ENCODE measurements at regions not wholly inside any gene's neighbourhood (a gene's known extent, or its start where the extent isn't known, plus 50 kb on each side); places are given as distances from the start of the nearest gene placed in this dataset.

GRCh38 chr7:85833066-85833465, 646.2 kb upstream of the SEMA3D start:
- intact Hi-C loops (cut with micrococcal nuclease) = loop anchor here (10.0 kb wide), 1 partner anchor 648 kb away; the partner anchor contains the start of gene SEMA3D
- Mint-ChIP-seq H3K36me3 (ENCODE audit: insufficient read depth, unreplicated experiment) (no peaks in the 10 kb centered on the region), H3K9me3 (ENCODE audit: unreplicated experiment) (no peaks in the 10 kb centered on the region), H3K4me1 (ENCODE audit: insufficient read depth, unreplicated experiment) (no peaks in the 10 kb centered on the region), H3K4me3 (ENCODE audit: unreplicated experiment) (no peak overlapping the region), H3K27me3 (ENCODE audit: insufficient read depth, unreplicated experiment) (peaks cover 58% of the 10 kb centered on the region), H3K27ac (ENCODE audit: low read depth, unreplicated experiment) (no peak overlapping the region)
- no peak for DNase-seq (ENCODE audit: unreplicated experiment)
- no TSS peak for BruUV-seq (replicated peaks)
- ChIA-PET CTCF (interaction anchor here (1.8 to 6.7 kb wide), 2 partner anchors 792 to 1898 kb away, joined by 4 to 82 read pairs; no protein-coding TSS in a partner anchor), POLR2A (interaction anchor here (0.6 kb wide), 1 partner anchor 34 kb away, joined by 3 read pairs; no protein-coding TSS in a partner anchor)
- TF ChIP-seq CTCF (IDR thresholded peaks at IDR 0.05; ENCODE audit: unreplicated experiment) = no peak

- ChIA-PET CTCF (interaction anchor here (1.0 to 6.7 kb wide), 9 partner anchors 10 to 1895 kb away, joined by 3 to 82 read pairs (median 7); no protein-coding TSS in a partner anchor), POLR2A (no interaction called here)
- Mint-ChIP-seq H3K27ac (ENCODE audit: low read depth, unreplicated experiment) (no peak overlapping the region), H3K4me1 (ENCODE audit: insufficient read depth, unreplicated experiment) (no peaks in the 10 kb centered on the region), H3K4me3 (ENCODE audit: unreplicated experiment) (no peak overlapping the region), H3K9me3 (ENCODE audit: unreplicated experiment) (no peaks in the 10 kb centered on the region), H3K27me3 (ENCODE audit: insufficient read depth, unreplicated experiment) (peaks cover 49% of the 10 kb centered on the region), H3K36me3 (ENCODE audit: insufficient read depth, unreplicated experiment) (no peaks in the 10 kb centered on the region)
- no TSS peak for BruUV-seq (replicated peaks)
- no peak for TF ChIP-seq CTCF (IDR thresholded peaks at IDR 0.05; ENCODE audit: unreplicated experiment)
- no peak for DNase-seq (ENCODE audit: unreplicated experiment)
- intact Hi-C loops (cut with micrococcal nuclease) = loop anchor here (2.0 to 10.0 kb wide), 2 partner anchors 646 to 800 kb away; partner anchors contain the start of gene SEMA3D
These were observed 644.1 kb upstream of the SEMA3D start for GRCh38 chr7:85830982-85831381.

GRCh38 chr7:85829817-85830432, 643.1 kb upstream of the SEMA3D start:
- ChIA-PET CTCF (interaction anchor here (0.5 to 6.7 kb wide), 27 partner anchors 9 to 1894 kb away, joined by 3 to 82 read pairs (median 4); no protein-coding TSS in a partner anchor), POLR2A (interaction anchor here (1.0 kb wide), 1 partner anchor 797 kb away, joined by 3 read pairs; no protein-coding TSS in a partner anchor)
- peak; percentile 38 for TF ChIP-seq CTCF (IDR thresholded peaks at IDR 0.05; ENCODE audit: unreplicated experiment)
- H3K36me3 Mint-ChIP-seq (ENCODE audit: insufficient read depth, unreplicated experiment) = no peaks in the 10 kb centered on the region
- H3K27ac Mint-ChIP-seq (ENCODE audit: low read depth, unreplicated experiment) = no peak overlapping the region
- H3K27me3 Mint-ChIP-seq (ENCODE audit: insufficient read depth, unreplicated experiment) = peaks cover 58% of the 10 kb centered on the region
- no peaks in the 10 kb centered on the region for H3K9me3 Mint-ChIP-seq (ENCODE audit: unreplicated experiment)
- DNase-seq (ENCODE audit: unreplicated experiment) = peak; percentile 12
- intact Hi-C loops (cut with micrococcal nuclease) = loop anchor here (1.0 to 10.0 kb wide), 4 partner anchors 275 to 799 kb away; partner anchors contain the start of gene SEMA3D
- no peaks in the 10 kb centered on the region for H3K4me1 Mint-ChIP-seq (ENCODE audit: insufficient read depth, unreplicated experiment)
- BruUV-seq (replicated peaks) = no TSS peak
- no peak overlapping the region for H3K4me3 Mint-ChIP-seq (ENCODE audit: unreplicated experiment)

- no peaks in the 10 kb centered on the region for H3K9me3 Mint-ChIP-seq (ENCODE audit: unreplicated experiment)
- no peak for DNase-seq (ENCODE audit: unreplicated experiment)
- H3K4me1 Mint-ChIP-seq (ENCODE audit: insufficient read depth, unreplicated experiment) = no peaks in the 10 kb centered on the region
- no peak overlapping the region for H3K4me3 Mint-ChIP-seq (ENCODE audit: unreplicated experiment)
- H3K27ac Mint-ChIP-seq (ENCODE audit: low read depth, unreplicated experiment) = no peak overlapping the region
- intact Hi-C loops (cut with micrococcal nuclease) = loop anchor here (1.0 to 10.0 kb wide), 2 partner anchors 274 to 788 kb away; no protein-coding TSS in a partner anchor
- BruUV-seq (replicated peaks) = no TSS peak
- no peak for TF ChIP-seq CTCF (IDR thresholded peaks at IDR 0.05; ENCODE audit: unreplicated experiment)
- POLR2A ChIA-PET = interaction anchor here (1.0 kb wide), 1 partner anchor 796 kb away, joined by 3 read pairs; no protein-coding TSS in a partner anchor
- no peaks in the 10 kb centered on the region for H3K36me3 Mint-ChIP-seq (ENCODE audit: insufficient read depth, unreplicated experiment)
- peaks cover 51% of the 10 kb centered on the region for H3K27me3 Mint-ChIP-seq (ENCODE audit: insufficient read depth, unreplicated experiment)
- CTCF ChIA-PET = interaction anchor here (0.6 to 6.7 kb wide), 16 partner anchors 8 to 1388 kb away, joined by 3 to 82 read pairs (median 5); no protein-coding TSS in a partner anchor
These were observed 642.3 kb upstream of the SEMA3D start for GRCh38 chr7:85829176-85829575.

Data from MCF 10A (cell line).